CD4-positive, alpha-beta T cell (primary cell): ENCODE measurements at regions not wholly inside any gene's neighbourhood (a gene's known extent, or its start where the extent isn't known, plus 50 kb on each side); places are given as distances from the start of the nearest gene placed in this dataset.

Experiments
- ATAC-seq: fragments of 200-7000 bp; cut with Tn5 transposase; one replicate; pipeline ENCODE4 v1.10.0; 2022; ENCODE audit warnings: mild to moderate bottlenecking; ENCODE audit not compliant: poor library complexity
- CTCF ChIA-PET: fragments of 350-600 bp; sonication (Branson Sonifier 250); formaldehyde crosslinking; loops from one replicate; lab custom pipeline; 2021; ENCODE audit warnings: antibody characterized with exemption, inconsistent platforms; lab: Charles Lee
- POLR2A ChIA-PET: fragments of 350-600 bp; sonication (Branson Sonifier 250); formaldehyde crosslinking; loops from one replicate; lab custom pipeline; 2021; ENCODE audit warnings: antibody characterized with exemption, inconsistent platforms; lab: Charles Lee
- DNase-seq, 14 experiments: peaks; one replicate each; pipeline ENCODE4 v3.0.0-alpha.2; 2013 to 2020; ENCODE audit warnings: mixed read lengths in 2 of 14
- H3K27ac ChIP-seq, 2 donors: one replicate each; pipeline versions ENCODE4 v1.5.1 to v1.7.0; 2013; ENCODE audit warnings: low read length in 2 of 2, low read depth in 1 of 2, mild to moderate bottlenecking in 1 of 2
- H3K27me3 ChIP-seq, 2 experiments: 1 replicate in 1 of 2; 2 replicates in 1 of 2; pipeline versions ENCODE4 v1.6.1 to v1.7.0; 2013; ENCODE audit warnings: low read length in 2 of 2, control low read depth in 1 of 2, mild to moderate bottlenecking in 1 of 2, moderate library complexity in 1 of 2; ENCODE audit not compliant: insufficient read depth in 2 of 2, control insufficient read depth in 1 of 2
- H3K36me3 ChIP-seq: one replicate; pipeline ENCODE4 v1.6.1; 2013; ENCODE audit warnings: low read length, control low read depth; ENCODE audit not compliant: insufficient read depth
- H3K4me1 ChIP-seq: one replicate; pipeline ENCODE4 v1.6.1; 2013; ENCODE audit warnings: low read length, control low read depth; ENCODE audit not compliant: insufficient read depth
- H3K4me3 ChIP-seq: one replicate; pipeline ENCODE4 v1.5.1; 2013; ENCODE audit warnings: mild to moderate bottlenecking, low read length, moderate library complexity
- H3K9me3 ChIP-seq, 2 experiments: 1 replicate in 1 of 2; 2 replicates in 1 of 2; pipeline versions ENCODE4 v1.6.1 to v1.7.0; 2013; ENCODE audit warnings: low read length in 2 of 2, mild to moderate bottlenecking in 2 of 2, control low read depth in 1 of 2, moderate library complexity in 1 of 2; ENCODE audit not compliant: control insufficient read depth in 1 of 2, insufficient read depth in 1 of 2
- H3K27ac Mint-ChIP-seq: one replicate; pipeline ENCODE4 v1.8.0; 2020; ENCODE audit warnings: mixed read lengths
- H3K27me3 Mint-ChIP-seq: one replicate; pipeline ENCODE4 v1.8.0; 2021; ENCODE audit warnings: mixed read lengths
- H3K36me3 Mint-ChIP-seq: one replicate; pipeline ENCODE4 v1.8.0; 2021; ENCODE audit warnings: low read depth, mixed read lengths
- H3K4me1 Mint-ChIP-seq: one replicate; pipeline ENCODE4 v1.8.0; 2021; ENCODE audit warnings: low read depth, mixed read lengths
- H3K4me3 Mint-ChIP-seq: one replicate; pipeline ENCODE4 v1.8.0; 2020; ENCODE audit warnings: mild to moderate bottlenecking, mixed read lengths
- H3K9me3 Mint-ChIP-seq: one replicate; pipeline ENCODE4 v1.8.0; 2020; ENCODE audit warnings: mixed read lengths
- CTCF ChIP-seq: fragments of 200-600 bp; IDR thresholded peaks from one replicate; pipeline ENCODE4 v1.8.0; 2022; ENCODE audit warnings: antibody characterized with exemption, mild to moderate bottlenecking
- intact Hi-C, 2 experiments: fragments of 100-400 bp; cut with DNase I in 1 of 2; cut with micrococcal nuclease in 1 of 2; formaldehyde crosslinking; loops; one replicate each; pipeline versions ENCODE4 v1.15.1 to v1.9.0; 2023 to 2025; cut with DNase I, micrococcal nuclease

GRCh38 chr10:81109200-81109752 lies 571.6 kb downstream of the SH2D4B start:
- H3K27me3 Mint-ChIP-seq = no peaks in the 10 kb centered on the region
- DNase-seq (no peak), ATAC-seq (no peak)
- Histone ChIP-seq H3K4me3 (no peak overlapping the region), H3K36me3 (no peaks in the 10 kb centered on the region), H3K27ac (no peak overlapping the region), H3K9me3 (peaks cover 0 to 5% of the 10 kb centered on the region in 2 experiments), H3K27me3 (no peaks in the 10 kb centered on the region), H3K4me1 (no peaks in the 10 kb centered on the region)
- no peak for TF ChIP-seq CTCF
- no peak overlapping the region for H3K4me3 Mint-ChIP-seq
- POLR2A ChIA-PET = no interaction called here
- no peak overlapping the region for H3K27ac Mint-ChIP-seq
- H3K4me1 Mint-ChIP-seq = no peaks in the 10 kb centered on the region
- H3K36me3 Mint-ChIP-seq = no peaks in the 10 kb centered on the region
- intact Hi-C loops = no loop called here
- CTCF ChIA-PET = no interaction called here
- H3K9me3 Mint-ChIP-seq = no peaks in the 10 kb centered on the region

GRCh38 chr10:81116201-81116600 lies 578.5 kb downstream of the SH2D4B start:
- POLR2A ChIA-PET = no interaction called here

GRCh38 chr10:81116990-81117389 lies 579.3 kb downstream of the SH2D4B start:
- no peak for TF ChIP-seq CTCF
- POLR2A ChIA-PET = no interaction called here
- ATAC-seq (no peak), DNase-seq (no peak)
- H3K4me3 Mint-ChIP-seq = no peak overlapping the region
- intact Hi-C loops = no loop called here
- no peak overlapping the region for H3K27ac ChIP-seq
- H3K9me3 ChIP-seq = peaks cover 0 to 5% of the 10 kb centered on the region in 2 experiments
- H3K36me3 ChIP-seq = no peaks in the 10 kb centered on the region
- CTCF ChIA-PET = no interaction called here
- no peaks in the 10 kb centered on the region for H3K9me3 Mint-ChIP-seq
- no peak overlapping the region for H3K27ac Mint-ChIP-seq
- H3K4me1 Mint-ChIP-seq = no peaks in the 10 kb centered on the region
- no peaks in the 10 kb centered on the region for H3K27me3 Mint-ChIP-seq
- no peaks in the 10 kb centered on the region for H3K4me1 ChIP-seq
- no peaks in the 10 kb centered on the region for H3K27me3 ChIP-seq
- H3K36me3 Mint-ChIP-seq = no peaks in the 10 kb centered on the region
- H3K4me3 ChIP-seq = no peak overlapping the region

More at GRCh38 chr10:81116201-81116600, 578.5 kb downstream of the SH2D4B start:
- TF ChIP-seq CTCF = no peak
- ATAC-seq = no peak
- Histone ChIP-seq H3K36me3 (no peaks in the 10 kb centered on the region), H3K27me3 (no peaks in the 10 kb centered on the region), H3K9me3 (peaks cover 0 to 5% of the 10 kb centered on the region in 2 experiments), H3K4me1 (no peaks in the 10 kb centered on the region), H3K4me3 (no peak overlapping the region), H3K27ac (no peak overlapping the region)
- no peak for DNase-seq
- CTCF ChIA-PET = no interaction called here
- Mint-ChIP-seq H3K4me3 (no peak overlapping the region), H3K4me1 (no peaks in the 10 kb centered on the region), H3K27ac (no peak overlapping the region), H3K36me3 (no peaks in the 10 kb centered on the region), H3K9me3 (no peaks in the 10 kb centered on the region), H3K27me3 (no peaks in the 10 kb centered on the region)
- intact Hi-C loops = no loop called here
